K562 (cell line): ENCODE measurements at regions not wholly inside any gene's neighbourhood (a gene's known extent, or its start where the extent isn't known, plus 50 kb on each side); places are given as distances from the start of the nearest gene placed in this dataset.

Experiments used
- BCOR ChIP-seq: fragments of 450-650 bp; IDR thresholded peaks from 2 replicates; pipeline ENCODE4 v1.6.1; 2016
- DPF2 ChIP-seq: fragments of 450-650 bp; IDR thresholded peaks from 2 replicates; pipeline ENCODE4 v1.6.1; 2016
- E4F1 ChIP-seq: fragments of 250-450 bp; sonication (Bioruptor Pico); IDR thresholded peaks from 2 replicates; pipeline ENCODE4 v1.5.0; 2021; ENCODE audit warnings: mild to moderate bottlenecking, borderline replicate concordance
- EGR1 ChIP-seq: fragments of 450-650 bp; conservative IDR thresholded peaks from 2 replicates; pipeline ENCODE4 v1.6.1; 2017; ENCODE audit warnings: mild to moderate bottlenecking
- ETV5 ChIP-seq: sonication (generic); formaldehyde crosslinking; IDR thresholded peaks from 2 replicates; pipeline ENCODE4 v1.4.0; 2020; ENCODE audit warnings: low read depth, mild to moderate bottlenecking, missing genetic modification reagents
- FOSL1 ChIP-seq: fragments of 200-800 bp; sonication (Bioruptor generic); conservative IDR thresholded peaks from 2 replicates; pipeline ENCODE4 v1.6.1; 2016; ENCODE audit warnings: missing genetic modification characterization, missing compliant biosample characterization
- GABPA ChIP-seq: fragments of 200-800 bp; sonication (Bioruptor generic); conservative IDR thresholded peaks from 2 replicates; pipeline ENCODE4 v1.6.1; 2016; ENCODE audit warnings: low read depth, missing genetic modification characterization, missing compliant biosample characterization
- GATA2 ChIP-seq: sonication (generic); formaldehyde crosslinking; IDR thresholded peaks from 2 replicates; pipeline ENCODE4 v1.4.0; 2020; ENCODE audit warnings: mild to moderate bottlenecking, missing genetic modification reagents
- NFRKB ChIP-seq: fragments of 450-650 bp; IDR thresholded peaks from 2 replicates; pipeline ENCODE4 v1.6.1; 2016; ENCODE audit warnings: low read depth
- NR1H2 ChIP-seq: sonication (generic); formaldehyde crosslinking; IDR thresholded peaks from 2 replicates; pipeline ENCODE4 v1.4.0; 2020; ENCODE audit warnings: mild to moderate bottlenecking, missing genetic modification reagents
- PTRF ChIP-seq: fragments of 450-650 bp; IDR thresholded peaks from 2 replicates; pipeline ENCODE4 v1.6.1; 2016; ENCODE audit warnings: mild to moderate bottlenecking, missing genetic modification characterization, missing compliant biosample characterization
- TCF3 ChIP-seq: sonication (generic); formaldehyde crosslinking; IDR thresholded peaks from 2 replicates; pipeline ENCODE4 v1.4.0; 2020; ENCODE audit warnings: mild to moderate bottlenecking, missing genetic modification reagents
- ZBTB17 ChIP-seq: fragments of 450-650 bp; formaldehyde crosslinking; IDR thresholded peaks from 2 replicates; pipeline ENCODE4 v1.4.0; 2020; ENCODE audit warnings: mild to moderate bottlenecking
- ZNF175 ChIP-seq: fragments of 200-800 bp; sonication (Bioruptor generic); IDR thresholded peaks from 2 replicates; pipeline ENCODE4 v1.6.1; 2016; ENCODE audit warnings: low read depth, mild to moderate bottlenecking, missing genetic modification characterization, missing compliant biosample characterization
- ZNF395 ChIP-seq: fragments of 200-800 bp; sonication (Bioruptor generic); IDR thresholded peaks from 2 replicates; pipeline ENCODE4 v1.6.1; 2017; ENCODE audit warnings: missing genetic modification characterization, missing compliant biosample characterization
- ZNF717 ChIP-seq: fragments of 250-450 bp; sonication (Bioruptor Pico); IDR thresholded peaks from 2 replicates; pipeline ENCODE4 v1.5.0; 2021
- ZNF778 ChIP-seq: fragments of 450-650 bp; formaldehyde crosslinking; IDR thresholded peaks from 2 replicates; pipeline ENCODE4 v1.4.0; 2020; ENCODE audit warnings: mild to moderate bottlenecking, moderate library complexity
- TF ChIP-seq, protein P1 (sequence below): fragments of 250-450 bp; sonication (Bioruptor Pico); IDR thresholded peaks from 2 replicates; pipeline ENCODE4 v1.8.0; 2021; ENCODE audit warnings: moderate library complexity, mild to moderate bottlenecking, inconsistent platforms
- TF ChIP-seq, protein P2 (sequence below): sonication (generic); formaldehyde crosslinking; IDR thresholded peaks from 2 replicates; pipeline ENCODE4 v1.8.0; 2023; ENCODE audit warnings: mild to moderate bottlenecking, missing genetic modification reagents
- TF ChIP-seq, protein P3 (sequence below): IDR thresholded peaks from 2 replicates; pipeline ENCODE4 v1.6.1; 2014; ENCODE audit warnings: antibody characterized with exemption

- TF ChIP-seq GABPA (tag) (no peak), TCF3 (CRISPR knock-in tag) (0 out of 2 replicates have a peak, but pooled peaks have one; percentile 10), EGR1 (peak; percentile 10; the same call in 1 of the 2 replicates), E4F1 (CRISPR knock-in tag) (no peak), ZNF395 (CRISPR knock-in tag) (peak; percentile 87), FOSL1 (tag) (no peak), ZNF175 (CRISPR knock-in tag) (0 out of 2 replicates have a peak, but pooled peaks have one; percentile 62), ZNF778 (CRISPR knock-in tag) (no peak), BCOR (0 out of 2 replicates have a peak, but pooled peaks have one; percentile 19), ZBTB17 (CRISPR knock-in tag) (no peak), DPF2 (peak; percentile 41; the same call in 1 of the 2 replicates), ZNF717 (CRISPR knock-in tag) (no peak), NFRKB (no peak; the same call in 1 of the 2 replicates), PTRF (tag) (peak; percentile 56; the same call in 1 of the 2 replicates), GATA2 (CRISPR knock-in tag) (peak; percentile 13; the same call in 1 of the 2 replicates), NR1H2 (CRISPR knock-in tag) (0 out of 2 replicates have a peak, but pooled peaks have one; percentile 55), ETV5 (CRISPR knock-in tag) (peak; percentile 64; the same call in 1 of the 2 replicates)
- TF ChIP-seq, protein P1, sequence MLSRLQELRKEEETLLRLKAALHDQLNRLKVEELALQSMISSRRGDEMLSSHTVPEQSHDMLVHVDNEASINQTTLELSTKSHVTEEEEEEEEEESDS (CRISPR knock-in tag): no peak
- TF ChIP-seq, protein P2, sequence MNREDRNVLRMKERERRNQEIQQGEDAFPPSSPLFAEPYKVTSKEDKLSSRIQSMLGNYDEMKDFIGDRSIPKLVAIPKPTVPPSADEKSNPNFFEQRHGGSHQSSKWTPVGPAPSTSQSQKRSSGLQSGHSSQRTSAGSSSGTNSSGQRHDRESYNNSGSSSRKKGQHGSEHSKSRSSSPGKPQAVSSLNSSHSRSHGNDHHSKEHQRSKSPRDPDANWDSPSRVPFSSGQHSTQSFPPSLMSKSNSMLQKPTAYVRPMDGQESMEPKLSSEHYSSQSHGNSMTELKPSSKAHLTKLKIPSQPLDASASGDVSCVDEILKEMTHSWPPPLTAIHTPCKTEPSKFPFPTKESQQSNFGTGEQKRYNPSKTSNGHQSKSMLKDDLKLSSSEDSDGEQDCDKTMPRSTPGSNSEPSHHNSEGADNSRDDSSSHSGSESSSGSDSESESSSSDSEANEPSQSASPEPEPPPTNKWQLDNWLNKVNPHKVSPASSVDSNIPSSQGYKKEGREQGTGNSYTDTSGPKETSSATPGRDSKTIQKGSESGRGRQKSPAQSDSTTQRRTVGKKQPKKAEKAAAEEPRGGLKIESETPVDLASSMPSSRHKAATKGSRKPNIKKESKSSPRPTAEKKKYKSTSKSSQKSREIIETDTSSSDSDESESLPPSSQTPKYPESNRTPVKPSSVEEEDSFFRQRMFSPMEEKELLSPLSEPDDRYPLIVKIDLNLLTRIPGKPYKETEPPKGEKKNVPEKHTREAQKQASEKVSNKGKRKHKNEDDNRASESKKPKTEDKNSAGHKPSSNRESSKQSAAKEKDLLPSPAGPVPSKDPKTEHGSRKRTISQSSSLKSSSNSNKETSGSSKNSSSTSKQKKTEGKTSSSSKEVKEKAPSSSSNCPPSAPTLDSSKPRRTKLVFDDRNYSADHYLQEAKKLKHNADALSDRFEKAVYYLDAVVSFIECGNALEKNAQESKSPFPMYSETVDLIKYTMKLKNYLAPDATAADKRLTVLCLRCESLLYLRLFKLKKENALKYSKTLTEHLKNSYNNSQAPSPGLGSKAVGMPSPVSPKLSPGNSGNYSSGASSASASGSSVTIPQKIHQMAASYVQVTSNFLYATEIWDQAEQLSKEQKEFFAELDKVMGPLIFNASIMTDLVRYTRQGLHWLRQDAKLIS (CRISPR knock-in tag): no peak
- TF ChIP-seq, protein P3, sequence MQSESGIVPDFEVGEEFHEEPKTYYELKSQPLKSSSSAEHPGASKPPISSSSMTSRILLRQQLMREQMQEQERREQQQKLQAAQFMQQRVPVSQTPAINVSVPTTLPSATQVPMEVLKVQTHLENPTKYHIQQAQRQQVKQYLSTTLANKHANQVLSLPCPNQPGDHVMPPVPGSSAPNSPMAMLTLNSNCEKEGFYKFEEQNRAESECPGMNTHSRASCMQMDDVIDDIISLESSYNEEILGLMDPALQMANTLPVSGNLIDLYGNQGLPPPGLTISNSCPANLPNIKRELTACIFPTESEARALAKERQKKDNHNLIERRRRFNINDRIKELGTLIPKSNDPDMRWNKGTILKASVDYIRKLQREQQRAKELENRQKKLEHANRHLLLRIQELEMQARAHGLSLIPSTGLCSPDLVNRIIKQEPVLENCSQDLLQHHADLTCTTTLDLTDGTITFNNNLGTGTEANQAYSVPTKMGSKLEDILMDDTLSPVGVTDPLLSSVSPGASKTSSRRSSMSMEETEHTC: no peak
Observed at GRCh38 chr9:129414377-129414992, 206.4 kb downstream of the C9orf50 start (continued).
